ENCODE measurements at regions not wholly inside any gene's neighbourhood (a gene's known extent, or its start where the extent isn't known, plus 50 kb on each side); places are given as distances from the start of the nearest gene placed in this dataset.
"Not testable (repeated sequence)": the region's sequence is repeated elsewhere in the genome, so short reads cannot be mapped to it uniquely, and the experiment has no call there.

- Histone ChIP-seq H3K9me3 (peaks cover 0 to 7% of the 10 kb centered on the region in 2 donors), H3K36me3 (no peaks in the 10 kb centered on the region), H3K27me3 (no peaks in the 10 kb centered on the region), H3K27ac (no peak overlapping the region), H3K4me1 (no peaks in the 10 kb centered on the region), H3K4me3 (no peak overlapping the region)
- TF ChIP-seq EP300 (IDR thresholded peaks at IDR 0.05; ENCODE audit: low read depth) (no peak), POLR2AphosphoS5 (IDR thresholded peaks at IDR 0.05) (no peak), CTCF (IDR thresholded peaks at IDR 0.05) (no peak)
- in situ Hi-C loops (cut with MboI; ENCODE audit: low pct_ligation_motif_present in 1 of 4, low pct_unique_long_range_greater_than_20kb in 1 of 4, low sequenced_read_pairs in 3 of 4), result no loop called here
- intact Hi-C loops (cut with DNase I; ENCODE audit: low total_unique reads), result no loop called here
- DNase-seq, result no peak
- 71 to 87% methylated on average over 5 of the region's 5 CpGs for WGBS, 2 donors (ENCODE audit: low coverage in 1 of 2)
These were observed 128.4 kb upstream of the PHYHIPL start for GRCh38 chr10:59047957-59048618.

- in situ Hi-C loops (cut with MboI; ENCODE audit: low pct_ligation_motif_present in 1 of 4, low pct_unique_long_range_greater_than_20kb in 1 of 4, low sequenced_read_pairs in 3 of 4); H3K27ac ChIP-seq; H3K36me3 ChIP-seq; DNase-seq; H3K9me3 ChIP-seq; intact Hi-C loops (cut with DNase I; ENCODE audit: low total_unique reads); H3K4me3 ChIP-seq; H3K27me3 ChIP-seq; H3K4me1 ChIP-seq: not testable (repeated sequence)
- 83 to 100% methylated on average over 1 to 2 of the region's 2 CpGs for WGBS, 2 donors (ENCODE audit: low coverage in 1 of 2)
These were observed 122.9 kb upstream of the PHYHIPL start for GRCh38 chr10:59053502-59053901.

DNA sequence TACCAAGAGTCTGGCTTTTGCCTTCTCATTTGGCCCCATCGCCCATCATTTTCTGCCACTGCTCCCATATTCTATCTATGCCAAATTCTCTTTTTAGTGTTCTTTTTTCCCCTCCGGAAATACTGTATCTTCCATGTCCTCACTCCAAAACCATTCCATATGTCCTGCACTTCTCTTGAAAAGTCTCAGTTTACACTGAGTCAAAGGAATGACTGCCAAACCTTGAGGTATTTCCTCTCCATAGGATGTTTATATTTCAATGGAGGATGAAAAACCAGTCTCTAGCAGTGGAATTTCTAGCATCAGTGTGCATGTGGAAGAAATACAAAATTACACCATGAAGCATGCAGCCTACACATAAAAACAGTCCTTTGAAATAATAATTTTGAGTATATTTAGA lies 121.4 kb upstream of the PHYHIPL start:
- no peaks in the 10 kb centered on the region for H3K27me3 ChIP-seq
- H3K9me3 ChIP-seq, result peaks cover 0 to 7% of the 10 kb centered on the region in 2 donors
- 57% methylated on average over 2 of the region's 2 CpGs; no CpG with 5 or more reads in 1 of the 2 donors for WGBS, 2 donors (ENCODE audit: low coverage in 1 of 2)
- DNase-seq, result no peak
- intact Hi-C loops (cut with DNase I; ENCODE audit: low total_unique reads) (no loop called here), in situ Hi-C loops (cut with MboI; ENCODE audit: low pct_ligation_motif_present in 1 of 4, low pct_unique_long_range_greater_than_20kb in 1 of 4, low sequenced_read_pairs in 3 of 4) (no loop called here)
- no peaks in the 10 kb centered on the region for H3K36me3 ChIP-seq
- TF ChIP-seq POLR2AphosphoS5 (IDR thresholded peaks at IDR 0.05), result no peak
- no peak for TF ChIP-seq POLR2A (IDR thresholded peaks at IDR 0.05)
- TF ChIP-seq CTCF (IDR thresholded peaks at IDR 0.05), result no peak
- no peak for TF ChIP-seq EP300 (IDR thresholded peaks at IDR 0.05; ENCODE audit: low read depth)
- no peak overlapping the region for H3K27ac ChIP-seq
- no peak overlapping the region for H3K4me3 ChIP-seq
- no peaks in the 10 kb centered on the region for H3K4me1 ChIP-seq

- Histone ChIP-seq H3K27ac (no peak overlapping the region), H3K27me3 (no peaks in the 10 kb centered on the region), H3K4me1 (no peaks in the 10 kb centered on the region), H3K9me3 (peaks cover 0 to 2% of the 10 kb centered on the region in 2 donors), H3K36me3 (no peaks in the 10 kb centered on the region), H3K4me3 (no peak overlapping the region)
- TF ChIP-seq CTCF (IDR thresholded peaks at IDR 0.05), result no peak
- no peak for TF ChIP-seq POLR2A (IDR thresholded peaks at IDR 0.05)
- TF ChIP-seq POLR2AphosphoS5 (IDR thresholded peaks at IDR 0.05), result no peak
- TF ChIP-seq EP300 (IDR thresholded peaks at IDR 0.05; ENCODE audit: low read depth), result no peak
- in situ Hi-C loops (cut with MboI; ENCODE audit: low pct_ligation_motif_present in 1 of 4, low pct_unique_long_range_greater_than_20kb in 1 of 4, low sequenced_read_pairs in 3 of 4), result no loop called here
- intact Hi-C loops (cut with DNase I; ENCODE audit: low total_unique reads), result no loop called here
- DNase-seq, result no peak
These were observed 119.1 kb upstream of the PHYHIPL start for GRCh38 chr10:59057345-59057744.

DNA sequence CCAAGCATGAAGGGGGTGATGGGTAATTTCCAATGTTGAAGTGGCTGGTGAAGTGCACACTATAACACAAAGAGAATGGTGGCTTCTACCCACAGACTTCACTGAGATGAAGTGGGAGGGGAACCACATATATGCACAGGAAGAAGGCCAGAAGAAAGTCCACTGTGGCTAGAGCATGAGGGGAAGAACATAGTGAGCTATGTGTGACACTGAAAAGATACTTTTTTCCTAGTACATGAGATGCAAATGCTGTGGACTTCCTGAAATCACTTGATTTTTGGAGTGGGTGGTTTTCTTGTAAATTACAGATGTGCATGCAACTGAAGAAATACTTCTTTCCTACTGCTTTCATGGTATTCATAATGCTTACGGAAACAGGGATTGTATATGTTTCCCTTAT lies 115.6 kb upstream of the PHYHIPL start:
- intact Hi-C loops (cut with DNase I; ENCODE audit: low total_unique reads) (no loop called here), in situ Hi-C loops (cut with MboI; ENCODE audit: low pct_ligation_motif_present in 1 of 4, low pct_unique_long_range_greater_than_20kb in 1 of 4, low sequenced_read_pairs in 3 of 4) (no loop called here)
- Histone ChIP-seq H3K9me3 (no peaks in the 10 kb centered on the region), H3K27me3 (no peaks in the 10 kb centered on the region), H3K27ac (no peak overlapping the region), H3K4me3 (no peak overlapping the region), H3K36me3 (no peaks in the 10 kb centered on the region), H3K4me1 (no peaks in the 10 kb centered on the region)
- 88% methylated on average over 1 of the region's 1 CpG; no CpG with 5 or more reads in 1 of the 2 donors for WGBS, 2 donors (ENCODE audit: low coverage in 1 of 2)
- DNase-seq, result no peak
- TF ChIP-seq CTCF (IDR thresholded peaks at IDR 0.05), result no peak
- TF ChIP-seq POLR2A (IDR thresholded peaks at IDR 0.05), result no peak
- no peak for TF ChIP-seq EP300 (IDR thresholded peaks at IDR 0.05; ENCODE audit: low read depth)
- no peak for TF ChIP-seq POLR2AphosphoS5 (IDR thresholded peaks at IDR 0.05)
